ENCODE measurements at regions not wholly inside any gene's neighbourhood (a gene's known extent, or its start where the extent isn't known, plus 50 kb on each side); places are given as distances from the start of the nearest gene placed in this dataset.
"Not testable (repeated sequence)": the region's sequence is repeated elsewhere in the genome, so short reads cannot be mapped to it uniquely, and the experiment has no call there.

DNA sequence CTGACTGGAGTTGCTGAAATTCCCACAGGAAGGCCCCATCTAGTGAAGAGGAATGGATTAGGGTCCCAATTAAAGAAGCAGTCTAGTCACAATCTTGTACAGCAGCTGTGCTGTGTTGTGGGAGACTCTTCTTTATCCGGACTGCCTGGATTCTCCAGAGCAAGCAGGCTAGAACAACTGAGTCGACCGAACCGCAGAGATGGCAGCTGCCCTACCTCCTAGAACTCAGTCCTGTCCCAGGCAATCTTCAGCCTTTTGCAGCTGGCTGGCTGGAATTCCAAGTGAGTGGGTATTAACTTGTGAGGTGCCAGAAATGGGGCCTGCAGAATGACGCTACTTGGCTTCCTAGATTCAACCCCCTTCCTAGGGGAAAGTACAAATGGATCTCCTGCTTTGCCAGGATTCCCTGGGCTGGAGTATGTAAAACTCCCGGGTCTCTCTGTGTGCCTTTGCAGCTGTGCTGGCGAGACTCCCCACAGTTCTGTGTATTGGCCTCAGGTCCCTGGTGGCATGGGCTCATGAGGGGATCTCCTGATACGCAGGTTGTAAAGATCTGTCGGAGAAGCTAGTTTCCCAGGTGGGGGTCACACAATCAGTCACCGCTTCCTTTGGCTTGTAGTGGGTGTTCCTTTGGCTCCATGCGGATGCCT is 1952.6 kb upstream of the LRRTM1 start:
- DNase-seq, result no peak

DNA sequence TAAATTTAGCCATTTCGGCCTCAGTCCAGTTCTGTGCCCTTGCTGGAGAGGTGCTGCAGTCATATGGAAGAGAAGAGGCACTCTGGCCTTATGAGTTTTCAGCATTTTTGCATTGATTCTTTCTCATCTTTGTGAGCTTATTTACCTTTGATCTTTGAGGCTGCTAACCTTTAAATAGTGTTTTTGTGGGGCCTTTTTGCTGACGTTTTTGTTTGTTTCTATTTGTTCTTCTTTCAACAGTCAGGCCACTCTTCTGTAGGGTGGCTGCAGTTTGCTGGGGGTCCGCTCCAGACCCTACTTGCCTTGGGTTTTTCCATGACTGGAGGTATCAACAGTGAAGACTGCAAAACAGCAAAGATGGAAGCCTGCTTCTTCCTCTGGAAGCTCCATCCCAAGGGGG is 1951.7 kb upstream of the LRRTM1 start:
- DNase-seq, result no peak

DNA sequence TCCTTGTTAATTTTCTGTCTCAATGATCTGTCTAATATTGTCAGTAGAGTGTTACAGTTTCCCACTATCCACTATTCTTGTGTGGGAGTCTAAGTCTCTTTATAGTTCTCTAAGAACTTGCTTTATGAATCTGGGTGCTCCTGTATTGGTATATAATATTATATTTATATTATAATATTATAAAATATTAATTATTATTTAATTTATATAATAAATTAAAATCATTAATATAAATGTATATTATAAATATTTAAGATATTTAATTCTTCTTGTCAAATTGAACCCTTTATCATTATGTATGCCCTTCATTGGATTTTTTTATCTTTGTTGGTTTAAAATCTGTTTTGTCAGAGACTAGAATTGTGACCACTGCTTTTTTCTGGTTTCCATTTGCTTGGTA is 1950.2 kb upstream of the LRRTM1 start:
- no peak for DNase-seq

DNA sequence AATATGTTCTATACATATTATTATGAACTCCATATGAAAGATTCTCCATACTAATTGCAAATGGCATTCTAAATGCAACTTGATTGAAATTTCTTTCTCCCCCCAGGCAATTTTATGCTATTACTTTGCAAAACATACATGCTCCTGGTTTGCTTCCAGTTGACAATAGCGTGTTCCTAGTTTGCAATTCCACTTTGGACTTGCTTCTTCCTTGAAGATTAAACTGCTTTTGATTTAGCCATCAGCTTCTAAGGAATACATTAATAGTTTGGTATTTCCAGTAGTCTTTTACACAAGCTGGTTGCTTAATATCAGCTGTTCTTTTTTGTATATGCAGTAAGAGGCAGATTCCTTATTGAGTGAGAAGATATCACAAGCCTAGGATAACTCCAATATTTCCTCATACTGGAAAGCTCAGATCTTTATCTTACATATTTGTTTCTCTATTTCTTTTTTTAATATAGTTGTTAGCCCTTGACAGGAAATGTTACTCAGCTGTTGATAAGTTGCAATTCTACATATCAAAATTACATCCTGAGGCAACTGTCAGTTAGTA is 1941.7 kb upstream of the LRRTM1 start:
- no peak for DNase-seq

DNA sequence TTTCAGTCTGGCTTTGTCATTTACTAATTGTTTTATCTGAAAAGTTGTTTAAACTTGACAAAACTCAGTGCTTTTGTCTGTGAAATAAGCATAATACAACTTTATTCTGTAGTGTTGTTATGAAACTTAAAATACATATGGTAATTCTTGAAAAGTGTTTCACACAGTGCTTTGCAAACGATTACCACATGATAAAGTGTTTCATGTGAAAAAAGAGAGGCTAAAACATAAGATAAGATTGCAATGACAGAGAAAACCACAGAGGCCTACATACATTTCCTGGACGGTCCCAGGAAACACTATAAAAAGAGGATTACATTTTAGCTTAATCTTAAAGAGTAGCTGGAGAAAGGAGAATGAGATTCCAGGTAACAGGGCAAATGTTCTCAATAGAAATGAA is 1934.6 kb upstream of the LRRTM1 start:
- DNase-seq, result no peak

DNA sequence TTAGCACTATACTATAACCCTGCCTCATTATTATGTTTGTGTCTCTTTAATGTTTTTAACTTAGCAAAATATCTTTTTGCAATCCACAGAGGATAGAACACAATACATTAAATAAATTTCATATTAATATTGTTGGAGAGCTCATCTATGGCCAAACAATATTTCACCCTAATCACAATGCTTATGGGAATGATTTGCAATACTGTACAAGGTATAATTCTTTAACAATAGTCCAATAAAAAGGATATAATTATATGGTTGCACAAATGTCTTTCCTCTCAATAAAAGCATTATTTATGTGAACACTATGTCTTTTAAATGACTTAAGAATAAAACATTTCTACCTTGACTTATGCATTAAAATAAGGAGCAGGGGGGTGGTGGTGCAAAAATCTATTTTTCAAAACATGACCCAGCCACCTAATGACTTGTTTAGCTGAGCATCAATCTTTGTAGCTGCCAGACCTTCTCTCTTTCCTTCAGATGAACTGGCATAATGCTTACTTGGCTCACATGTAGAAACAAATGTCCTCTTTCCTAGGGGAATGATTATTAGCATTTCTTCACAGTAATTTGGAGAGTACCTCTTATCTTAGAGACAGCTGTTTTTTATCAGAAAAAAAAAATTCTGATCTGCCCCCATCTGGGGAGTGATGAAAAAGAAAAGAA is 1933.6 kb upstream of the LRRTM1 start:
- DNase-seq, result no peak

DNA sequence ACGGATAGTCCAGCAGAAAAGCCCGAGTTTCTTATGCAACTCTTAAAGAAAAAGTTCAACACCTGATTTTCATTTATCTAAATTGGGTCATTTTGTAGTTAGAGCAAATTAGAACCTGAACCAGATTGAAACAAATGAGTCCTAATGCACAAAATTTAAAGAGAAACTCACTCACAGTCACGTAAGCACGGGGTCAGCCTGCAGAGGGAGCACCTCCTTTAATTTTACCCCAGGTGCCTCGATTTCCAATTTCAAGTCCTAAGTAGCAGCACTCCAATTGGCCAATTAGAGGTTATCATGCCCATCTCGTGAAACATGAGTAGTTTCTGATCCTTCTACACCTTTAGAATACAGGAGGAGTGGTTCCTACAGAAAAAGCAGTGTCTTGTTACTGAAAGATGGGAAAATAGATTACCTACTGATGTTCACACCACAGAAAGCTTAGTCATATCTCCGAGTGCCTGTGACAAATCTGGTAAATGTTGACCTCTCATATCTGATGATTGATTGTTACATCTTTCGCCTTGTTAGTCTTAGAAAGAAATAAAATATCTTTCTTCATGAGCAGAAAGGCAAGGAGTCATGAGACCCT is 1929.8 kb upstream of the LRRTM1 start:
- no peak for DNase-seq

DNA sequence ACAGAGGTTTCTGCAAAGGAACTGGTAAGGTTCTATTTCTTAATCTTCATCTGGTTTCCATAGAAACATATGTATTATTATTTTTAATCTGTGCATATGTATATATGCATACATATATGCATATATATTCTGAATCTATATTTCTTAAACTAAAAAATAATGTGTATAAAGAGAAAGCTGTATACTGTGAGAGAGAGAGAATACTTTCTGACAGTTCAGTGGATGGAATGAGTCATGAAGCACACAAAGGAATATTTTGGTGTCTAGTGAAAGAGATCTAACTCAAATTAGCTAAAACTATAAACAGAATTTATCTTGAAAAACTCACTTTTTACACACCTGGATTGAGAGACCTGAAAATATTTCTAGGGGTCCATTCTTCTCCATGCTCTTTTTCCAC is 1929.3 kb upstream of the LRRTM1 start:
- no peak for DNase-seq

DNA sequence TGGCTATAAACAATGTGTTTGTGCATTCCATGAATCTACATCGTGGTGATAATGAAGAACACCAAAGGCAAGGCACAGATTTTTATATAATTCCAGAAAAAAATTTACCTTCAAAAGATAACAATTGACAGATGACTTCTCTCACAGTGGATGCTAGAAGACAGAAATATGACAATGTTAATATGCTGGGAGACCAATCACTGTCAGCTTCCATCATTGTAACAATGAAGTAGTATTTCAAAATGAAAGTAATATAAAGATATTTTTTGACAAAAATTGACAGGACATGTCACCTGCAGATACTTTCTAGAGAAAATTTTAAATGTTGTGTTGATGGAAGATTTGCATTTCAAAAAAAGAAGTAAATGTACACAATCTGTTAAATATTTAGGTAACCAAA is 1925.9 kb upstream of the LRRTM1 start:
- DNase-seq, result no peak

DNA sequence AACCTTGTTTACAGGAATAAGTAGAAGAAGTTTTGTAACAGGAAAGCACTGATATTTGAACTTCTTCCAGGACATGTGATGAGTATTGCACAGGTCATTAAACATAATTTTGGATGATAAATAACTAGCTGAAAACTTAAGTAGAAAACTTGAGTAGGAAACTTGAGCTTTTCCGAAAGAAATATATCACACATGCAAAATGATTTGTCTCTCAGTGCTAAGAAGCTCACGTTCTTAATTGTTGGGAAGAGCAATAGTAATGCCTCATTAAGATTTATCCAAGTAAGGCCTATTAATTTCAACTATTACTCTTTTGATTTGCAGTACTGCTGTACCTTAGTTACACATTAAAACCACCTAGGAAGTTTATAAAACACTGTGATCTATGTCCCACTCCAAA is 1921.9 kb upstream of the LRRTM1 start:
- no peak for DNase-seq

DNA sequence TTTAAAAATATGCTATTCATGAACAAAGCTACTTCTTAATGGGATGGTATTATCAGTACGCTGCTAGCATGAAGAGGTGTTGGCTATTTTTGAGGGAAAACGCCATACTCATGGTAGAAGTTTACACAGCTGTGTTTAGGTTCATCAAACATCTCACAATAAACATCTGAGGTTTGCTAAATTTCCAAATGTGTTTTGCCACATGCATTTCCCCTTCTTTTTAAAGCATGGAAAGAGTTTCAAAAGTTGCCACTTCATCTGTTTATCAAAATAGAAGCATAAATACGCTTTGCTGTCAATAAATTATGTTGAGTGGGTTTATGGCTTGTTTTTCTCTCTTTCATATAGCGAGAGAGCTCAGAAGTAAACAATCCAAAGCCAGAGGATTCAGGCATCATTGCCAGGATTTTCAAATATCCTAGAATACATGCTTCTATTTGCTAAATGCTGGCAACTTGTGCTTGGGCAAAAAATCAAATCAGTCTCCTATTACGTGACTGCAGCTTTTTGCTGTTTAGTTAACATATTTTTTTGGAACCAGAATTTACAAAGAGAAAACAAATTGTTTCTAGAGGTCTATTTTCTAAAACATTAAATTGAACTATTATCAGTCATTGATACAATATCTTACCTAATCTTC is 1919.9 kb upstream of the LRRTM1 start:
- no peak for DNase-seq

DNA sequence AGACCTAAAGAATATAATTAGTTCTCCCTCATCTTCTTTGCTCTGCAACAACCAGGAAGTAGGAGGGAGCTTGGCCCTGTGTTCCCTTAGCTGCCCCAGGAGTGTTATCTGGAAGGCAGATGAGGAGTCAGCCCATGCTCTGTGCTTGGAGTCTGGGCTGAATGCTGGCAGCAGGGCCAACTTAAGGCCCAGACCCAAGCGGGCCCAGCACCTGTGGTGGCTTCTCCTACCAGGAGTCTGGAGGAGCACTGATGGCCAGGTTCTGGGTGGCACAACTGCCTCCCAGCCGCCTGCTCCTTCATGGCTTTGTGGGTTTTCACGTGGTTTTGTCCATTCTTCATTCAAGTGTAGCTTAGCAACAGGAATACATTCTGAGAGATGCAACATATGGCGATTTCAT is 1910.7 kb upstream of the LRRTM1 start:
- no peak for DNase-seq

DNA sequence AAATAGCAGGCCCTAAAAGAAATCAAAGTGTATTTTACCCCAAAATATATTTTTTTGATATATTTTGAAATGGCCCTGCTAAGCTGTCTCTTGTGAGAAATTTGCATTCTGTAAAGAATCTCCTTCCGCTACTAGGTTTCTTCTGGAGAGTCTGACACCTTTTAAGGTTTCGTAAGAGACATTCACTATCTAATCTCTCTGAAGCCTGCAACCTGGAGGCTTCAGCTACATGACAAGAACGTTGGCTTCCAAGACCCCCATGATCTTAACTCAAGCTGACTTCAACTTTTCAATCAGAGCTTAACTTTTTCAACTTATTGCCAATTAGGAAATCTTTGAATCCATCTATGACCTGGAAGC is 1894.9 kb upstream of the LRRTM1 start:
- no peak for DNase-seq

DNA sequence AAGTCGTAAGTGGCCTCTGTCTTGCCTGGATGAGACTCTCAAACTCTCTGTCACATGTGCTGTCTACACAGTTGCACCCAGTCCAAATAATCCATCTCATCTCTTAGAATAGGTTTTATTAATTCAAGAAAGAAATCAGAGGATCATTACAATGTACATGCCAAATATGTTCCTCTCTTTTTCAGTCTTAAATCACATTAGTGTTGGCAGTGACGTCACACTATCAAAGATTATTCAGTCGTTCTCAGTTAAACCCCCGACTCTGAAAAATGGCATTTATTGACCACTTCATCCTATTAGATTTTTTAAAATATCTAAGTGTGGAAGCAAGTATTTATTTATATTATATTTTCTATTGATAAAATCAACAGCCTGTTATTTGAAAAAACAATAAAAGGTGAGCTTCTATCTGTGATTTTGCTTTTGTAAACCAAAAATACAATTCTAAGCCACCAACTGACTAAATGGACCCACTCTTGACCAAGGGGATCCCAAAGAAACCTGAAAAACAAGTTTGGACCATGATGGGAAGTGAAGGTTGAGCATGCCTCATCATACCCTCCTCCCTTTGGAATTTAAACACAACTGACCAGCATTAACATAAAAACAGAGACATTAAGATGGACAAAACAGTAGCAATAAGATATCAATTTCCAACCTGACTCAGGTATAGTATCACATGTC is 1894.4 kb upstream of the LRRTM1 start:
- DNase-seq, result no peak

DNA sequence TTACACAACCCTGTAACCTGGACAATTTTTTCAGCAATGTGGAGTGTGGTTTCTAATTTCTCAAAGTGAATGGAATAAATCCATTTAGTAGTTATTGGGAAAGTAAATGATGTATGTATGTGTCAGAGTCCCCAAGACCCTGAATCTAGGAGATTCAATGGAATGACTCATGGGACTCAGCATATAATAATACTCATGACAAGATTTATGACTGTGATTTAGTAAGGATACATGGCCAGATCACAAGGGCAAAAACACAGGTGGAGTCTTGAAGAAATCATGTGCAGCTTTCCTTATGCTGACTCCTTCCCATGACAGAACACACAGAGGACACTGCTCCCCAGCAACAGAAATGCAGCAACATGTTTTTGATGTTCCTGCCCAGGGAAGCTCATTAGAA is 1877.7 kb upstream of the LRRTM1 start:
- DNase-seq, result no peak

DNA sequence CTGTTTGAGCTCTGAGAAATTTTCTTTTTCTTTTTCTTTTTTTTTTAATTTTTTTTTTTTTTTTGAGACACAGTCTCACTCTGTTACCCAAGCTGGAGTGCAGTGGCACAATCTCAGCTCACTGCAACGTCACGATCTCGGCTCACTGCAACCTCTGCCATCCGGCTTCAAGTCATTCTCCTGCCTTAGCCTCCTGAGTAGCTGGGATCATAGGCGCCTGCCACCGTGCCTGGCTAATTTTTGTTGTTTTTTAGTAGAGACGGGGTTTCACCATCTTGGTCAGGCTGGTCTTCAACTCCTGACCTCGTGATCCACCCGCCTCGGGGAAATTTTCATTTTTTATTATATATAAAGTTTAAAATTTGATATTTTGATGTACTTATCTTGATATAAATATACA is 1870.7 kb upstream of the LRRTM1 start:
- DNase-seq, result not testable (repeated sequence)

DNA sequence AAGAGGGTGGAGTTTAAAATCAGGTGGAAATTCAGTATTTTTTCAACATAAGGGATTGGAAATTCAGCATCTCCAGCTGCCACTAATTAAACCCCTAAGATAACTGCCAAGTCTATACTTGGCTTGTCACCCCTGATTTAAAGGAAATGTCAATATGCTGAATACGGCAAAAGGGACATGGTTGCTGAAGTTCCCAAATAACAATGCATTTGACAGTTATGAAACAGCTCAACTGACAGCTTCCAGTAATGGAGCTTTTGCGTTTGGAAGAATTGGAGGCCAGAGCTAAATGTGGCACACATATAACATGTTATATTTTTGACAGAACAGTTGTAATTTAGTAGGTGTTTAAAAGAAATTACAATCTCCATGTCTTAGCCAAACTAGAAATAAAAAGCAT is 1867.9 kb upstream of the LRRTM1 start:
- no peak for DNase-seq

DNA sequence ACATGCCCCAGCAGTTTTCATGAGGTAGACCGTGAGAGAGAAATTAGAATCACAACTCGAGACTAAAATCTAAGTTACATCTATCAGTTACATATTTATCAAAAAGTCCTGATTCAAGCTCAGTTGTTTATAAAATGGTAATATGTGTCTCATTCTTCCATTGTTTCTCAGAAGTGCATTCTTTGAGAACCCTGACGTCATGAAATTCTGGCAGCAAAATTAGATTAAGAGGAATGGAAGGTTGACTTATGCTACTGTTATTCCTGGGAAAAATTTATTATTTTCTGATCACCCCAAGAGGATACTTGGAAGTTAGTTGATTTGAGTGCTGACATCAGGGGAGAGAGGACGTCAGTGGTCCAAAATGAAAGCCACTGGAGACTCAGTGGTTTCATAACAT is 1864.8 kb upstream of the LRRTM1 start:
- no peak for DNase-seq

DNA sequence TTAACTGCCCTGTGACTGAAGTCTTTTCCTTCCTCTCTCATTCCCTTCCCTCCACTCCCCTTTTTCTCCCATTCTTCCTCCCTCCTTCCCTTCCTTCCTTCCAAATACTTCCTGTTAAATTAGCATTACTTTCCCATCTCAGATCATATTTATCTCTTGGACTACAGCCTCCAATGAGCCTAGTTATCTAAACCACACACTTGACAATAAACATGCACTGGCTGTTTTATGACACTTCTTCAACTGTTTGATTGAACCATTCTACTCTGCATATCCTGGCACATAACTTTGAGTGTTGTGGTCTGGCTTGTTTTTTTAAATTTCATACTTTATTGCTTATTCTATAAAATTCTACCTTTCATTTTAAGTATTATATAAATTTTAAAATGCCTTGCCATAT is 1860.8 kb upstream of the LRRTM1 start:
- DNase-seq, result no peak

DNA sequence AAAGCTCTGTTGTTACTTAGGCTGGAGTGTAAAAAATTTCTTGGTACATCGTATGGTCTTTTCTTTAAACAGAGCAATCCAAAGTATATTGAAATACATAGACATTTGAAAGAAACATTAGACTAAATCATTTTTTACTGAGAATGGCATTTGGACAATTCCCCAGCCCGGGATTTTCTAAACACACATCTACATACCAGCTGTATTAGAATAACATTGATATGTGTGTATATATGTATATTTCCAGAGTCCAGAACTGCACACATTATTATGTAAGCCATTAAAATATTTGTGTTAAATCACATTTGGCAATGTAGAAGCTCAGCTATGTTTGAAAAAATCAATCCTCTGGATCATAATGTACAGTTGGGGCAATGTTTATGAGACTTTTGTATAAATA is 1853.6 kb upstream of the LRRTM1 start:
- no peak for DNase-seq

DNA sequence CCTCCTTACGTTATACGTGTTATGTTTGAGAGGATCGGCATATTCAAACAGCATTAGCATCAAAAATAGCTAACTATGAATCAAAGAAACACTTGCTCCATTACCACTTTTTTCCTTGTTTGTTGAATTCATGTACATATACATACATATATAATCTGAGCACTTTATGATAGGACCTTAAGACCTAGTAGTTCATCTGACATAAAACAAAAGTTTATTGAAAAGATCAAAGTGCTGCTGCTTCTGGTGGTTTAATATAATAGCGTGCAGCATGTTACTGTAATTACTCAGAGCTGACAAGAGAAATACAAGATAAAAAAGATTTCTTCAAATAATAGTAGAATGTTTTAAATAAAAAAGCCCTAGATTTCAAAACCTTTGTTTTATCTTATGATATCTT is 1850.9 kb upstream of the LRRTM1 start:
- no peak for DNase-seq

DNA sequence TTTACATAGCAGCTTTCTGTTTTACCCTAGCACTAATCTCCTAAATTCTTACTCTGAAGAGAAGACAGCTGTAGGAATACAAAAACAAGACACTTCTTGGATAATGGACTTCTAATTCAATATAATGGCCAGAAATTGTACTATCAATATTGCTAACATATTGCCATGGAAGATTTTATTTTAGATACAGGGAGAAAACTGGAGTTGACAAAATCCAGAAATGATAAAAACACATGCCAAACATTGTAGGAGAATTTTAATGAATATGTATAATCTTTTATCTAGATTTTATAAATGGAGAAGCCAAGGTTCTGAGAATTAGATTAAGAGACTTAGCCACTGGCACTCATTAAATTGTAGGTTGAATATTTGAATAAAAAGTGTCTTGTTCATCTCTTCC is 1838.8 kb upstream of the LRRTM1 start:
- DNase-seq, result no peak

DNA sequence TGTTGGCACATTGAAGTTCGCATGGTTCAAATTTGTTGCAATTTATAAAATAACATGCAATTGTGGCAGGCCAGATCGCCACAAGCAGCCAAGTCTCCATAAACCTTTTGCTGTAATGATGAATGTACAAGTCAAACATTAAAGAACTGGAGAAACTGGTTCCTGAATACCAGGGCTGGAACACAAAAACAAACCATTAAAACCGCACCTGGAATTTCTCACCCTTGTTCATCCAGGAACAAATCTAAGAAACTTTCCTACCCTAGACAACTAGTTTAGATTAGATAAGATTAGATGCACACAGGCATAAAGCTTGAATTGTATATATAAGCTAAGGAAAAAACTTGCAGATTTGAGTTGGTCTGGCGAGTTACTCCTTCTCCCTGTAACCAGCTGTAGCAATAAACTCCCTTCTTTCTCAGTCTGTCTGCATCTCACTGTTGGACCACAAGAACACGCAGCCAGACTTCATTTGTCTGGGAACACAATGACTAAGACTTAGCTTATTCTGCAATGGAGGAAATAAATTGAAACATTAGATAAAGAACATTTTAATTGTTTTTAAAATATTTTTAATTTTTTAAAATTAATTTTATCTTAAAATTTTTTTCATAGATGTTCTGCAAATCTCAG is 1835.5 kb upstream of the LRRTM1 start:
- DNase-seq, result no peak

Data from CD4-positive, alpha-beta T cell treated with Interleukin-4 for 1 hour (primary cell).